NCI-H524 (cell line): ENCODE measurements at regions not wholly inside any gene's neighbourhood (a gene's known extent, or its start where the extent isn't known, plus 50 kb on each side); places are given as distances from the start of the nearest gene placed in this dataset.
"Not testable (repeated sequence)": the region's sequence is repeated elsewhere in the genome, so short reads cannot be mapped to it uniquely, and the experiment has no call there.

Source experiments
- DNase-seq, 2 experiments: peaks; one replicate each; lab custom pipeline; 2025; lab: John Stamatoyannopoulos, UW

DNA sequence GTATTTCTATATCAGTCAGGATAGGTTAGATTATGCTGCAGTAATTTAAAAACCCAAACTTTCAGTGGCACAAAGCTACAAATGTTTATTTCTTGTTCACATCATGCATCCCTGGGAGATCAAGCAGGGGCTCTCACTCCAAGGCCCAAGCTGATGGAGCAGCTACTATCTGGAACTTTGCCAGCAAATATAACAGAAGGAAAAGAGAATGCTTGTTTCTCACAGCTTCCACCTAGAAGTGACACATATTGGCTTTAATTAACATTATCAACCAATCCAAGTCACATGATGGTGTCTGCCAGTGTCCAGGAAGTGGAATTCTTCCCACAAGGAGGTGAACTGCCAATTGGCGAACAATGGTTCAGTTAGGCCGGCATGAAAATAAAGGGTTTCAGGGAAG lies 306.9 kb downstream of the BCL11A start:
- no peak for DNase-seq

DNA sequence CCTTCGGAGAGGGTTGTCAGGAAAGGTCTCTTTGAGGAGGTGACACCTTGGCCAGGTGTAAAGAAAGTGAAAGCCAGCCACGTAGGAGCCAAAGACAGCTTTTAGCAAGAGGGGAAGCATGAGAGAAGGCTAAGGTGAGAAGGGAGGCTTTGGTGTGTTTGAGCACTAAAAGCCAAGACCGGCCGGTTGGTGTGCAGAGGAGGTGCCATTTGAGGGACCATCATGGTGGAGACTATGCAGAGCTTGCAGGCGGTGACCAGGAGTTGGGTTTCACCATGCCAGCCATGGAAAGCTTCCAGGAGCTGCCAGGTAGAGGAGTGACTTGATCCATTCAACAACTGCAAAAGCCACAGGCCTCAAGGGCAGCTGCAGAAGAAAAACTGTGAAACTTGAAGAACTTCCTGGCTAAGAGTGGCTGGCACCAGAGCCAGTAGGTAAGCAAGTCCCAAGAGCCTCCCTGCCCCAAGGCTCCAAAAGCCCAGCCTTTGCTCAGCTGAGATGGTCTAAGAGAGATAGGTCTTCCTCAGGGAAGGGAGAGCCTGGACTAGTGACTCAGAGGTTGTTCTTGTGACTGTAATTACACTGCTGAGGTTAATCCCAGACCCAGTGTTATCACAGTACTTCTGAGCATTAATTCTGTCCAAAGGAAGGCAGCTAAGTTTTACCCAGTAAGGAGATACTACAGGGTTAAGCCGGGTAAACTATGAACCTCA lies 319.0 kb downstream of the BCL11A start:
- no peak for DNase-seq

DNA sequence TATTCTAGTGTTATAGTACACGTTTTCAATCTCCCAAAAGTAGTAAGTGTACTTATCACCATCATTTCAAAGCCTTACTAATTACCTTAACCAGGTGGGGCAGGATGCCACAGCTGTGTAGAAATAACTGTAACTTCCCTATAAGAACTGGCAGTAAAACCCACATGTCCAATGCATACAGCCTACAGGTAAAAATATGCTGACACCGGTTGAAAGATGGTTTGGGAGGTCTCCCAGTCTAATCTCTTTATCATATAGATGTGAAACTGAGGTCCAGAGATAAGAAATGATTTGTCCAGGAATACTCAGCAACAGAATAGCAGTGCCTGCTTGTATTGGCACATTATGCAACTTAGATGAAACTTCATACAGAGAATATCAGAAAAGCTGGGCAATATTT lies 322.9 kb downstream of the BCL11A start:
- no peak for DNase-seq

DNA sequence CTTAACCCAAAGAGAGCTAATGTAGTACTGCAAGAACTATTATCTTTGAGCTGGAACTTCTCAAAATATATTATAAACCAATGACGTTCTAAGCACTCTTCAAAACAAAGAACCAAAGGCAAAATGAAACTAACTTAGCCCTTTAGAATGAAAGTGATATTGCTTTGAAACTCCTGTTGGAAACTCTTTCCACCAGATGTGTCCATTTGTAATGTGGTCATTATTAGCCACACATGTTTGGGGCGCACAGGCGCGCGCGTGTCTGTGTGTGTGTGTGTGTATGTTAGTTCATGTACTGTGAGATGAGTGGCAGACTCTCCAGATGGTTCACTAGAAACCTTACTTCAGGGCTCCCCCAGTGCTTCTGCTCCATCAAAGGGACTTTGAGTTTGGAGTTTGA lies 323.4 kb downstream of the BCL11A start:
- no peak for DNase-seq

DNA sequence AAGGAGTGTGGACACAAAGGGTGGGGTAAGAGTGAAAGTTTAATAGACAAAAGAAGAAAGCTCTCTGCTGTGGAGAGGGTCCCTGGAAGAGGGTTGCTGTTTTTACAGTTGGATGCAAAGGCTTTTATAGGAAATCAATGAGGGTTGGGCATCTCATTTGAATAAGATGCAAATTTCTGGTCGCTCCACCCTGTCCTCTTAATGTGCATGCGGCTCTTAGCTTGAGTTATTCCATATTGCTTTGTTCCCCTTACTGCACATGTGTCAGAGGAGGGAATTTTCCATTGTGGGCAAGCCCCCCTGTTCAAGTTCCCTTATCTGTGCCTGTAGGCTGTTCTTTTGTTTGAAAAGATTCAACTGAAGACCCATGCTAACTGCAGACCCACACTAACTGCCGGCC lies 326.5 kb downstream of the BCL11A start:
- DNase-seq: no peak

DNA sequence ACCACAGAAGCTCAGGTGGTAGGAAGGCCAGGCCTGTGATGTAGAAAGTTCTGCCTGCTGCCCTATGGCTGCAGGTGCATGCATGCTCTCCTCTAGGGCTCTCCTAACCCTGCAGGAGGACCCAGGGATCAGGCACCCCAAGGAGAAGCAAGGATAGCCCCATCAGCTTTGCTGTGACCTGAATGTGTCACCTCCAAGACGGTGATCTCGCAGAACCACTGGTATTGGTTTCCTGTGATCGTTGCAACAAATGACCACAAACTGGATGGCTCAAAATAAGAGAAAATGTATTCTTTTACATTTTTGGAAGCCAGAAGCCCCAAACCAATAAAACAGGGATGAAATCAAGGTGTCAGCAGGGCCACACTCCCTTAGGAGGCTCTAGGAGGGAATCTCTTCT lies 327.3 kb downstream of the BCL11A start:
- DNase-seq: no peak

GRCh38 chr2:60223859-60224258 lies 329.6 kb downstream of the BCL11A start:
- no peak for DNase-seq

DNA sequence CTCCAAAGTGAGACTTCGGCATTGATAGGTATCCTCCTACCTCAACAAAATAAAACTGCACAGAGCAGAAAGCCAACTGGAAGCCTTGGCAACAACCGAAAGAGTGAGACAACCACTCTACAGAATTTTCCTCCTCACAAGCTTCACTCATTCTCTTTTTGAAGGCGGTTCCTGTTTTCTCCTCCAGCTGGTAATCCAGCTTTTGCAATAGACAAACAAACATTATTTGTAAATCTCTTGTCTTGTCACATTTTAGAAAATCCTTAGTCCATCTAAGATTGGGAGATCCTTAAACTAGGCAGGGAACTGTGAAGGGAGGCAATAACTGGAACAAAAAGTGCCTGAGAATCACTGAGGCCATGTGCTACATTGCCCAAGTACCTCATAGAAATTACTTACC lies 332.4 kb downstream of the BCL11A start:
- DNase-seq: no peak

GRCh38 chr2:60219536-60219935 lies 333.9 kb downstream of the BCL11A start:
- DNase-seq: no peak

GRCh38 chr2:60216452-60216995 lies 336.9 kb downstream of the BCL11A start:
- no peak for DNase-seq

DNA sequence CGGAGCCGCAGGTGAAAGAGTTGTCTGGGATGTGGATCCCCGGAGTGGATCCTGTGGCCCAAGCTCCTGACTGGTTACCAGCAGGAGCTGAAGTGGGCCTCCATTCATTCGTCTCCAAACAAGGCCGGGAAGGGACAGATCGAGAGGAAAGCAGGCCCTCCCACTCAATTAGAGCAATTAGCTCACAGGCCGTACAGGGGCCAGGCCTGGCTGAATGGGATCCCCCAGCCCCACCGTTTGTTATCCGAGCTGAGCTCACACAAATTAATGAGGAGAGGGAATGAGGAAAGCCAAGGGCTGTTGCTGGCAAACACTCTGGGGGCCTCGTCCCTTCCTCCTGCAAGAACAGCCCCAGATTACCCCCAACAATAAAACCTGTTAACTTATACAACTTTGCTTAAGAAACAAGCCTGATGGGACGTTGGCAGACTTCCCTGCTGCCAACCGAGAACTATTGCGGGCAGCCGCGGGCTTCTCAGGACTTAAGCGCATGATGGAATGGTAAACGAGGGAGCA lies 338.0 kb downstream of the BCL11A start:
- no peak for DNase-seq

DNA sequence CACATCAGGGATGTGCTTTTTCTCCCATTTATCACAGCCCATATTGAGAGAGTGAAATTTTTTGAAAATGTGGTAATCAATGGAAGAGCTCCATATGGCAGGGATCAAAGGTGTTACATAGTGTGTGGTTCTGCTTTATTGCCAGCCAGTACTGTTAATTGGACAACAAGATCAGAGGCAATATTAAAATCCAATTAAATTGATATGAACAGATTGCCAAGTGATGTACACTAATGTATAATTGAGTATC lies 338.9 kb downstream of the BCL11A start:
- peak in 1 of 2 experiments; percentile 7 for DNase-seq

DNA sequence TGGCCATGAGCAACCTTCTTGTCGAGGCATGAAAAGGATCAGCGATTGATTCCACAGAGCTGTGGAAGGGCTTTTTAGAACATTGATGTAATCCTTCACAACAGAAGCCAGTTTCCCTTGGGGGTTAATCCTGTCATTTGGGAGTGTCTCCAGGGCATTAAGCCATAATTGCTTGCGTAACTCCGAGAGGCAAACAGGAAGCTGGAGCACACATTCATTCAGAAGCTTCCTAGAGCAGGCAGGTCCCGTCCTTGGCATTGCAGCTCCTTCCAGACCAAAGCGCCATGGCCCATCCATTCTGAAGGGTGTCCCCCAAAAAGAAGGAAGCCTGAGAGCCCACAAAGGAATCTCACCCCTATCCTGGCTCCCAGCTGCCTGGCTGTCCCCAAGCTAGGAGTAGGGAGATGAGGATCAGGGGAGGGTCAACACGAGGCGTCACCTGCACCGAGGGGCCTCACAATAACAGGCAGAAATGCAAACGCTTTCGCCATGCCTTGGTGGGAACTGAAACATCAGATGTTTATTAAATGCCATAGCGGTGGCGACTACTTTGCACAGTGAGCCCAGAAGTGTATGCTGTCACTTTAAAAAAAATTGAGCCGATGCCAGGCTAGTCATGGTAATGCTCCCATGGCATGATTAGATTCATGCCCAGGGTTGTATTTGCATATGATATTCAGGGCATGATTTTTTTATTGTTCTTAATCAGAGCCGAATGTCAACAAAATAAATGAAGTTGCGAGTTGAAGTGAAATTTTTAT lies 339.4 kb downstream of the BCL11A start:
- peak; percentile 78 to 85 for DNase-seq

DNA sequence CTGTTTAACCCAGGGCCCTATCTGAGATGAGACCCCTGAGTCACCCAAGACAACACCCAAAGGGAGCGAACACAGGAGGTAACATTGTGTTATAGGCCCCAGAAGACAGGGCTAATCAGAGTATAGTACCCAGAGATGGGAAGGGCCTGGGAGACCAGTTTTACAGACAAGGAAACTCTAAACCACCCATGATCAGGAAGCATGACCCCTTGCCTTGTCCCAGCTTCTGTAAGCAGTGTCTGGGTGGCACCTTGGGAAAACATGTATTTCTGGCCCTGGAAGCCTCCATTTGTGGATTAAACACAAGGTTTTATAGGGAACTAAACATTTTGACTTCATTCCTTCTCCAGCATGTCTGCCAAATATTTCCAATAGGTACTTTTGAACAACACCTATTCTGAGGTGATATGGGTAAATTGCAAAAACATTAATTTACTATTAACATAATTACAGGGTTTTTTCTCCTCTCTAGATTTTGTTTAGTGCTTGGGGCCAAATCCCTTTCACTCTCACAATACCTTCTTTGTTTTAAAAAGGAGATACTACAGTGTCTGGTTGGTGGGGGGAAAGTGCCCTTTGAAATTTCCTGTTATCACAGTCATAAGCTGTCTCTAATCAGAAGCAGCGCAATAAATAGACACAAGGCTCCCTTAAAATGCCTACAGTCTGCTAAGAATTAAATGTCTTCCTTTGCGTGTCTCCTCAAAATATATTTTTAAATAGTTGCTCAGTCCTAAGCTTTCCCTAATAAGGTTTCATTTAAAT lies 341.1 kb downstream of the BCL11A start:
- no peak for DNase-seq

GRCh38 chr2:60189006-60189405 lies 364.4 kb downstream of the BCL11A start:
- DNase-seq: not testable (repeated sequence)

DNA sequence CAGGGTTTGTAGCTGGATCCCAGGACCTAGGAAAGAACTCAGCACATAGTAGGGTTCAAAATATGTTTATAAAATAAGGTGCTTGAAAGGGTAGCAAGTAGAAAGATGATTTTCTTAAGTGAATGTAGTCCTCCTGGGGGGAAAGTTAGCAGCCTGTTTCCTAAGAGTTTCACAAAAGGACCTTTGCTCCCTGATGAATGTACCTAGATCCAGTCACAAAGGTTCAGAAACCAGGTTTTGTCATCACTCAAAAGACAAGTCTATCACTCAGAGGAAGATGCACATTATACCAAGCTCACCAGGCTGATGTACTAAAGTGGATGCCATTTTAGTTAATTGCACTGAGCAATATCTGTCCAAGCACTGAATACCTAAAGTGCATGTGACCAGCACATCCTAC lies 378.2 kb downstream of the BCL11A start:
- no peak for DNase-seq

GRCh38 chr2:60174146-60174545 lies 379.3 kb downstream of the BCL11A start:
- DNase-seq: no peak

GRCh38 chr2:60172801-60173200 lies 380.7 kb downstream of the BCL11A start:
- no peak for DNase-seq

- DNase-seq: no peak
Observed at GRCh38 chr2:60170272-60170671, 383.2 kb downstream of the BCL11A start.

DNA sequence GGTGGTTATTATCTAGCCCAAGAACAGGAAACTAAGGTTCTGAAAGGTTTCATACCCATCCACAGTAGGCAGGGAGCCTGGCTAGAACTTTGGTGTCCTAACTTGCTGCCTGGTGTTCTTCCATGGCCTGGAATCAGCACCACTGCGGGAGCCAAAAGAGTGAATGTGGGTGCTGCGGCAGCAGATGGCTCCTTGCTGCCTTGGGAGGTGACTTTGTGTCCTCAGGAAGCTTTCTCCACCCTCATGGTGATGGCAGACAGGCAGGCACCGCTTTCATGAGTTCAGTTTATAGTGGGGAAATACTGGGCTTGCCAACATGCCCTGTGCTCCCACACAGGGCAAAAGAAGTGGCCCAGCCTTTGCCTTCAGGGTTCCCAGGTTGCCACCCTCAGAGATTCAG lies 385.2 kb downstream of the BCL11A start:
- no peak for DNase-seq

DNA sequence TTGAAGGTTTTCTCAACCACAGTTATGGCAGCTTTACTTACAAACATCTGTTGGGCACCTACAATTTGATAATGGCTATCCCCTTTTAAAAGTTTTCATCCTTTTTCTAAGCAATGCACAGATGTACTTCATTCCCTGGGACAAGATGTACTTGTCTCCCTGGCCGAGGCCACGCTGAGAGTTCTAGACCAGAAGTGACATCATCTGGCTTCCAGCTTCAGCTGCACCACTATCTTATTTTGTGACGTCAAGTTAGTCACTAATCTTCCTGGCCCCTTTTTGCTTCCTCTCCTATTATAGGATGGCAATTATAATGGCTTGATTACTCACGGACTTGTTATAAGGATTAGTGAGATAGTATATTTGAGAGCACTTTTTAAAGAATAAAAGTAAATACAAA lies 386.4 kb downstream of the BCL11A start:
- no peak for DNase-seq

- DNase-seq: no peak
Observed at GRCh38 chr2:60163691-60164090, 389.8 kb downstream of the BCL11A start.

DNA sequence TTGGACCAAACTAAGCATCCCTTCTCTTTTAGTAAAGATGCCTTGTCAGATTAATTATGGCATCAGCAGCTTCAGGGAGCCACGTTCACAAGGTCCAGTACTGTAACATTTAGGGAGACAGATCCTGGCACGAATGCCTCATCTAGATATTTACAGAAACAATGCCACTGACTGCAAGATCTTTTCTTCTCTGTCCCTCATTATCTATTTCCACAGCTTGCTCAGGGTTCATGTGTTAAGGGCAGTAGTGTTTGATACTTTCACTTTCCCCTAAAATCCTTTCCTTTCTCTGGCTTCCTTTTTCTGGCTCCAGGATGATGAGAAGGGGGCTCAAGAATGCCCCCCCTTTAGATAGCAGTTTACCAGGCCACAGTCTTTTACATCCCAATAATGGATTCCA lies 393.9 kb downstream of the BCL11A start:
- no peak for DNase-seq
